HG02759 (cell line): ENCODE measurements at regions not wholly inside any gene's neighbourhood (a gene's known extent, or its start where the extent isn't known, plus 50 kb on each side); places are given as distances from the start of the nearest gene placed in this dataset.

ENCODE experiments used
- ATAC-seq: cut with Tn5 transposase; IDR thresholded peaks from one replicate; pipeline ENCODE4 v1.9.1; 2021; ENCODE audit warnings: mild to moderate bottlenecking, moderate library complexity; ENCODE audit not compliant: unreplicated experiment

- no peak for ATAC-seq
Measured at GRCh38 chr2:193973781-193974180, 1683.2 kb upstream of the SLC39A10 start.

DNA sequence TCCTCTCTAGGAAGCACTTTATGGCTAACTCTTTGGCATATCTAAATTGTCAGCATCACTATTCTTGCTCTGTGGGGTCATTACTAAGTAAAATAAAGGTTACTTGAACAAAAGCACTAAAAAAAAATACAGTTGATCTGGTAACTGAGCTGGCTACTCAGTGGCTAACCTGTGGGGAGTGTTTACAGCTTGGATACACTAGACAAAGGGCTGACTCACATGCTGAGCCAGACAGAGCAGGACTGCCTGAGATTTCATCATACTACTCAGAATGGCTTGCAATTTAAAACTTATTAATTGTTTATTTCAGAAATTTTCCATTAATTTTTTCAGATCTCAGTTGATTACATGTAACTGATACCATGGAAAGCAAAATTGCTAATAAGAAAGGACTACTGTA is 1690.4 kb upstream of the SLC39A10 start:
- ATAC-seq: no peak

DNA sequence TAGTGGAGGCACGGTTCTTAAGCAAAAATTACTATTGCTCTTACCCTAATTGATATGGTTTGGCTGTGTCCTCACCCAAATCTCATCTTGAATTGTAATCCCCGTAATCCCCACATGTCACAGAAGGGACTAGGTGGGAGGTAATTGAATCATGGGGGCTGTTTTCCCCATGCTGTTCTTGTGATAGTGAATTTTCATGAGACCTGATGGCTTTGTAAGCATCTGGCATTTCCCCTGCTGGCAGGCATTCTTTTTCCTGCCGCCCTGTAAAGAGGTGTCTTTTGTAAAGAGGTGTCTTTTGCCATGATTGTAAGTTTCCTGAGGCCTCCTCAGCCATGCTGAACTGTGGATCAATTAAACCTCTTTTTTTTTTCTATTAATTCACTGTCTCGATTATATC is 1691.8 kb upstream of the SLC39A10 start:
- no peak for ATAC-seq

DNA sequence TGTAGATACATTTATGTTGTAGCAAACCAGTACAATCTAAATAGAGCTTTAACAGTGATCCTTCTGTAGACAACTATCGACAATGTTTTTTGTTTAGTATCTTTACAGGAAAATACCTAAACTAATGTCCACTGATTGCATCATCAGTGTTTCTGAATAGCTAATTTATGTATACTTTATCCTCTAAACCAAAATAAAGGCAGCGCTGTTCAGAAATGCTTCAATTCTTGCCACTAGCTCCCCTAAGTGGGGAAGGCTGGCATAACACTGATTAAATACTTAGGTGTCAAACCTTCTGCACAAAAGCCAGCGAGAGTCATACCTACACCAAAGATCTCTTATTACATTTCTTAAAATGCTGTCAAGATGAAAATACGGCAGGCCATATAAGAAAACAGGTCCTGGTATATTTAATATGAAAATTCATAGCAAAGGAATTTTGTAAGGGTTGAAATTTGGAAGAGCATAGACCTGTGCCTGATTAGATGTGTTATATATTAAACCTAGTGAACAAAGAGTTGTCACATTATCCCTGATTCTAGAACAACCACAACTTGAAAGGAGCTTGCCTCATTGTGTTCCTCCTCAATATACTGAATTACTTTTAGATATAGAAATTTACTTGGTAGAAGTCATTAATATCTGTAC is 1693.4 kb upstream of the SLC39A10 start:
- ATAC-seq: peak; percentile 69

GRCh38 chr2:193946806-193947205 is 1710.2 kb upstream of the SLC39A10 start:
- no peak for ATAC-seq

- ATAC-seq: no peak
Measured at GRCh38 chr2:193943406-193943960, 1713.5 kb upstream of the SLC39A10 start.

DNA sequence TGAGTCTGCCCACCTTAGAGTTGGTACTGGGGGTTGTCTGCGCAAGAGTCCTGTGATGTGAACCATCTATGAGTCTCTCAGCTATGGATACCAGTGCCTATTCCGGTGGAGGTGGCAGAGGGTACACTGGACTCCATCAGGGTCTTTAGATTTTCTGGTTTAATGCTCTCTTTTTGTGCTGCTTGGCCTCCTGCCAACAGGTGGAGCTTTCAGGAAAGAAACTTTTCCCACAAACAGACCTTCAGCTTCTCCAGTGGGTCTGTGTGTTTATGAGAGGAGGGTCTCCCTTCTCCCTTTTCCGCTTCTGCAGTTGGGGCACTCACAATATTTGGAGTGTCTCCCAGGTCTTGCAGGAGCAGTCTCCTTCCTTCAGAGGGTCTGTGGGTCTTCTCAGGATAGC is 1721.9 kb upstream of the SLC39A10 start:
- ATAC-seq: no peak

- ATAC-seq: no peak
Measured at GRCh38 chr2:193929131-193929530, 1727.9 kb upstream of the SLC39A10 start.

DNA sequence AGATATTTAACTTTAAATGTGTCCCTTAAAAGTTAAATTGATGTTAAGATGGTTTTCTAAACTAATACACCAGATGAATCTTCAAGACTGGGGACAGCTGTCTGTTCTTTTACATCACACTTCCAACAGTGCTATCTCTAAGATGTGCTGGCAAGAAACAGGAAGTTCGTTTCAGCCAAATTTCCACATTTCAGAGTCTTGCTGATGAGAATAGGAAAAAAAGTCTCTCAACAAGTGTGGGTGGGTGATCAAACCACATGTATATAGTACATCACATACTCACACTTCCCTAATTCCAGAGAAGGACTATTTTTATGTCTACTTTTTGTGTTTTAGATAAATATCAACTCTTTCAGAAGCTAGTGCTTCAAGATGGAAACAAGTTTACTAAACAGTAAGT is 1712.8 kb upstream of the TMEFF2 start:
- ATAC-seq: no peak

- ATAC-seq: no peak
Measured at GRCh38 chr2:193900292-193900691, 1705.6 kb upstream of the TMEFF2 start.

- ATAC-seq: no peak
Measured at GRCh38 chr2:193895226-193895625, 1700.5 kb upstream of the TMEFF2 start.

- ATAC-seq: no peak
Measured at GRCh38 chr2:193894081-193894480, 1699.3 kb upstream of the TMEFF2 start.

- peak; percentile 46 for ATAC-seq
Measured at GRCh38 chr2:193891023-193891422, 1696.3 kb upstream of the TMEFF2 start.

GRCh38 chr2:193885419-193885818 is 1690.7 kb upstream of the TMEFF2 start:
- ATAC-seq: no peak

- ATAC-seq: no peak
Measured at GRCh38 chr2:193883820-193884219, 1689.1 kb upstream of the TMEFF2 start.

GRCh38 chr2:193876980-193877379 is 1682.2 kb upstream of the TMEFF2 start:
- no peak for ATAC-seq

DNA sequence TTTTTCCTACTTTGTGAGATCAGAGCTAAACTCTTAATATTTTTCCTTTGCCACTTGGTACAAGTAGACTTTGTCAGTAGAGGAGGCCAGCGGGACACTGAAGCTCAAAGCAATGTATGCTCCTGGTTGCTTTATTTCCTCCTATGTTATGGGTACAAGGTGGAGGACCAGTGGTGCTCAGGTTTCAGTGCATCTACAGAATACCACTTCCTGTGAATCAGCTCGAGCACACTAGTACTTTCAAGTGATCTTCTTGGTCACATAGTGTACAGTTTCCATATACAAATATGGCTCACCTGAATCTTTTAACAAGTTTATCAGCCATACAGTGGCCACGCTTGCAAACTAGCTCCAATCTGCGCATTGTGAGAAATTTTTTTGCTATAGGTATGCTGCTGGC is 1674.8 kb upstream of the TMEFF2 start:
- no peak for ATAC-seq

DNA sequence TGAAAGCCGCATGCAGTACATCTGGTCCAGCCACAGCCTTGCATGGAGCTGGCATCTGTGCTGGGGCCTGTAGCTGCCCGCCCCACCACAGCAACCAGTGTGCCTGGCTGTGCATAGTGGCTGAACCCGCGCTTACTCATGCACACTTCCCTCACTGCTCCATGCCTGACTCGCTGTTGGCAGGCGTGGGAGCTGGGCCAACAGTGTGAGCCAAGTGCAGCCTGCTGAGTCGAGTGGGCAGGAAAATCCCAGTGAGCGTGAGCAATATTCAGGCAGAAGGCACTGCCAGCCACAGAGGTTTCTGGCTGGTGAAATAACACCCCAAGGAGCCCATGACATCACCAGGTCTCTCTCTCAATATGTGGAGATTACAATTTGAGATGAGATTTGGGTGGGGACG is 1674.1 kb upstream of the TMEFF2 start:
- no peak for ATAC-seq

- no peak for ATAC-seq
Measured at GRCh38 chr2:193868132-193868531, 1673.4 kb upstream of the TMEFF2 start.

GRCh38 chr2:193867454-193867853 is 1672.7 kb upstream of the TMEFF2 start:
- ATAC-seq: no peak

- no peak for ATAC-seq
Measured at GRCh38 chr2:193861557-193861956, 1666.8 kb upstream of the TMEFF2 start.

DNA sequence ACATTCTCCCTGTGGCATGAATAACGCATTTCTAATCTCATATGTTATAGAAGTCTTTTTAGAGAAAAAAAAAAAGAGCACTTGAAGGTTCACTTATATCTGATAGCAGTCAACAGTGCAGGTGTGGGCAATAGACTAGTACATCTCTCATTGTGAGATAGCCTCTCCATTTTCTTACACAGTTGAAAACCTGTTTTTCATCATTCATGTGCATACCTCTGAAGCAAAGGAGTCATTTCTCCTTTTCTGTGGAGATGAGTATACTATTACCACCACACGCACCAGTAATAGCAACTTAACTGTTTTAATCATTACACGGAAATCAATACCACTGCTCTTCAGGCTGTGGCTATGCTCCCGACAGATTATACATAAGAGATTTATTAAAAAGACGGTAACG is 1653.3 kb upstream of the TMEFF2 start:
- no peak for ATAC-seq

DNA sequence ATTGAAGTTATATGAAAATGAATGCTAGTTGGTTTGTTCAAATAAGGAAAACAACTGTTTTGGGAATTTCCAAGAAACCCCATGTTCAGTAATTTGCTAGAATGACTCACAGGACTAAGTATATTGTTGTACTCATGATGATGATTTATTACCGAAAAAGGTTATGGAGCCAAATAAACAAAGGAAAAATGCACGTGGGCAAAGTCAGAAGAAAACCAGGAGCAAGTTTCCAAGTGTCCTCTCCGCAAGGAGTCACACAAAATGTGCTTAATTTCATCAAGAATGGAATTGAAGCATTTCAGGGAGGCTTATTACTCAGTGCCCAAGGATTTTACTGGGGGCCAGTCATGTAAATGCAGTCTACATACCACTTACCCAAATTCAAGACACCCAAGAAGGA is 1652.4 kb upstream of the TMEFF2 start:
- ATAC-seq: no peak
